Gastrocnemius medialis (tissue), 4 donors: ENCODE measurements at regions not wholly inside any gene's neighbourhood (a gene's known extent, or its start where the extent isn't known, plus 50 kb on each side); places are given as distances from the start of the nearest gene placed in this dataset.

Source experiments
- ATAC-seq, 2 donors: fragments of 150-250 bp; one replicate each; pipeline ENCODE4 v1.9.1; 2016
- DNase-seq, 2 donors: peaks; one replicate each; pipeline ENCODE4 v3.0.0-alpha.2; 2019
- H3K27ac ChIP-seq, 4 donors: fragments of 200-600 bp; sonication (generic); 1 replicate in 1 of 4; 2 replicates in 3 of 4; pipeline ENCODE4 v1.5.1; 2016 to 2018; ENCODE audit warnings: mild to moderate bottlenecking in 2 of 4, moderate library complexity in 1 of 4
- H3K27me3 ChIP-seq, 3 donors: fragments of 200-600 bp; sonication (generic) in 2 of 3; 1 replicate in 1 of 3; 2 replicates in 2 of 3; pipeline versions ENCODE4 v1.5.1 to v1.6.0; 2016 to 2019; ENCODE audit warnings: mild to moderate bottlenecking in 1 of 3, moderate library complexity in 1 of 3
- H3K36me3 ChIP-seq, 2 donors: fragments of 200-600 bp; sonication (generic) in 1 of 2; one replicate each; pipeline ENCODE4 v1.5.1; 2017 to 2018
- H3K4me1 ChIP-seq, 2 donors: fragments of 200-600 bp; sonication (generic) in 1 of 2; one replicate each; pipeline ENCODE4 v1.5.1; 2016 to 2017; ENCODE audit warnings: mild to moderate bottlenecking in 2 of 2
- H3K4me3 ChIP-seq, 4 donors: fragments of 200-600 bp; sonication (generic) in 3 of 4; 1 replicate in 1 of 4; 2 replicates in 3 of 4; pipeline ENCODE4 v1.5.1; 2016 to 2019; ENCODE audit warnings: mild to moderate bottlenecking in 2 of 4
- H3K9me3 ChIP-seq, 3 donors: fragments of 200-600 bp; sonication (generic) in 2 of 3; 1 replicate in 1 of 3; 2 replicates in 2 of 3; pipeline ENCODE4 v1.5.1; 2016 to 2019
- CTCF ChIP-seq, 5 experiments: fragments of 450-650 bp in 3 of 5; fragments of 200-600 bp in 2 of 5; sonication (generic) in 2 of 5; IDR thresholded peaks in 4 of 5; conservative IDR thresholded peaks in 1 of 5; 1 replicate in 4 of 5; 2 replicates in 1 of 5; pipeline ENCODE4 v1.5.1; 2016 to 2019; ENCODE audit warnings: antibody characterized with exemption in 5 of 5, mild to moderate bottlenecking in 3 of 5, moderate library complexity in 3 of 5
- POLR2A ChIP-seq, 2 donors: fragments of 450-650 bp; IDR thresholded peaks; one replicate each; pipeline ENCODE4 v1.6.1; 2017; ENCODE audit warnings: antibody characterized with exemption in 2 of 2, mild to moderate bottlenecking in 2 of 2, moderate library complexity in 2 of 2
- in situ Hi-C, 4 donors: fragments of 200-750 bp; cut with MboI; loops; one replicate each; pipeline versions ENCODE4 v1.15.0 to v1.8.0; 2017; ENCODE audit warnings: low sequenced_read_pairs in 4 of 4
- intact Hi-C: fragments of 100-400 bp; cut with DNase I; formaldehyde crosslinking; loops from one replicate; pipeline ENCODE4 v1.15.1; 2023; ENCODE audit warnings: low total_unique reads

DNA sequence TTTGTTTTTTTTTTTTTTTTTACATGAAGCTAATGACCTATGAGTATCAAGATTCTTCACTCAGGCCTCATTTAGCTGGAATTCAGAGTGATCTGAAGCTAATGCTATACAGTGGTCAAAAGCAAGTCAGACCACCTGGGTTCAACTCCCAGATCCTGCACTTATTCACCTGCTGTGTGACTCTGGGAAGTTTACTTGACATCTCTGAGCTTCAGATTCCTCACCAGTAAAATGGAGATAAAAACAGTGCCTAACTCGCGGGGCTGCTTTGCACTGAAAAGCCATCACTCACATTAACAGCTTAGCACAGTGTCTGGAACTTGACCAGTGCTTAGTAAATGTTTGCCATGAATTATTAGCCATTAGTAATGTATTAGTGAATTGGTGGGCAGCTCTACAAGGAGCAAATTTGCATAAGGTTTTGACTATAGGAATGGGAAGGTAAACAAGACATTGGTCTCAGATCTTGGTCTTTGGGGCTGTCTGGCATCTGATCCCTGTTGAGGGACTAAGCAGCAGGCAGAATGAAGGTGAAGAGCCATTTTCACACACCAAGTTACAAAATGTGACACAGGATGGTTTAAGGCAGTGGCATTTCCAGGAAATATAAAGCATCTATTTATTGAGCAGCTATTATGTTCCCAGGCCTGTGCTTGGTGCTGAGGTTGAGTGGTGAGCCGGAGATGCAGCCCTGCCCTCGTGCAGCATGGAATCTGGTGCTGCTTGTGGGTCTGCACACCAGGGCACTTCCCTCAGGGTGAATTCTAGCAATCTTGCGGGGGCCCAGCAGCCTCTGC is 291.3 kb downstream of the RRAGC start:
- Histone ChIP-seq H3K36me3 (no peaks in the 10 kb centered on the region), H3K4me1 (no peaks in the 10 kb centered on the region), H3K9me3 (no peaks in the 10 kb centered on the region), H3K4me3 (no peak overlapping the region), H3K27ac (no peak overlapping the region), H3K27me3 (peaks cover 0 to 2% (median 0%) of the 10 kb centered on the region in 3 donors)
- no peak for ATAC-seq
- no peak for DNase-seq
- in situ Hi-C loops (no loop called here), intact Hi-C loops (no loop called here)
- TF ChIP-seq POLR2A (IDR thresholded peaks at IDR 0.05) (no peak), CTCF (IDR thresholded peaks at IDR 0.05 in 4 of 5, conservative IDR thresholded peaks at IDR 0.05 in 1 of 5) (no peak)

GRCh38 chr1:38567401-38567800 is 292.2 kb downstream of the RRAGC start:
- Histone ChIP-seq H3K36me3 (no peaks in the 10 kb centered on the region), H3K4me1 (no peaks in the 10 kb centered on the region), H3K27ac (no peak overlapping the region), H3K9me3 (no peaks in the 10 kb centered on the region), H3K27me3 (no peaks in the 10 kb centered on the region), H3K4me3 (no peak overlapping the region)
- intact Hi-C loops (no loop called here), in situ Hi-C loops (no loop called here)
- ATAC-seq, result no peak
- DNase-seq, result no peak
- TF ChIP-seq CTCF (IDR thresholded peaks at IDR 0.05 in 4 of 5, conservative IDR thresholded peaks at IDR 0.05 in 1 of 5) (no peak), POLR2A (IDR thresholded peaks at IDR 0.05) (no peak)

DNA sequence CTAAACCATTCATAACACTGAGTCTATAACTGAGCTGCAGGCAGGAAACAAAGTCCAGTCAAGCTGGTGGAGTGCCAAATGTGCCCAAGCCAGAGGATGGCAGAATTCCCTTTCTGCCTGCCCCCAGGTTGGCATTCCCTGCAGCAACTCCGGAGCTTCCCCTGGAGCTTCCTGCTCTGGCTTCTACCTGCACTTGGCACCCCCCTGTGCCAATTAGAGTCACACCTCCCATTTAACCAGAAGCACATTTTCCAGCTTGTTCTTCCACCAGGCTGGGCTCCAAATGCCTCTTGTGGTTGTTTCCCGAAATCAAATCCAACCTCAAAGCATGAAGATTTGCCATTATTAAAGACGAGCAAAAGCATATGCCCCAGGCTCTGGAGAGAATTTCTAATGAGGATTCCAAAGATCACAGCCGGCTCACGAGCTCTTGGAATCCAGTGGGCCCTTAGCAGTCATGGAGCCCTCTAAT is 294.5 kb downstream of the RRAGC start:
- no peak overlapping the region for H3K4me3 ChIP-seq
- ATAC-seq (no peak), DNase-seq (no peak)
- no peaks in the 10 kb centered on the region for H3K36me3 ChIP-seq
- in situ Hi-C loops (no loop called here), intact Hi-C loops (no loop called here)
- H3K27me3 ChIP-seq, result peaks cover 5 to 20% (median 20%) of the 10 kb centered on the region in 3 donors
- no peak for TF ChIP-seq CTCF (IDR thresholded peaks at IDR 0.05 in 4 of 5, conservative IDR thresholded peaks at IDR 0.05 in 1 of 5)
- TF ChIP-seq POLR2A (IDR thresholded peaks at IDR 0.05), result no peak
- H3K4me1 ChIP-seq, result no peaks in the 10 kb centered on the region
- no peak overlapping the region for H3K27ac ChIP-seq
- no peaks in the 10 kb centered on the region for H3K9me3 ChIP-seq

GRCh38 chr1:38563942-38564735 is 295.4 kb downstream of the RRAGC start:
- no peaks in the 10 kb centered on the region for H3K4me1 ChIP-seq
- no peak for ATAC-seq
- no peak for DNase-seq
- intact Hi-C loops, result no loop called here
- peaks cover 10 to 26% (median 20%) of the 10 kb centered on the region in 3 donors for H3K27me3 ChIP-seq
- no peaks in the 10 kb centered on the region for H3K36me3 ChIP-seq
- in situ Hi-C loops, result no loop called here
- no peaks in the 10 kb centered on the region for H3K9me3 ChIP-seq
- no peak overlapping the region for H3K27ac ChIP-seq
- no peak for TF ChIP-seq POLR2A (IDR thresholded peaks at IDR 0.05)
- TF ChIP-seq CTCF (IDR thresholded peaks at IDR 0.05 in 4 of 5, conservative IDR thresholded peaks at IDR 0.05 in 1 of 5), result no peak
- no peak overlapping the region for H3K4me3 ChIP-seq
